Trophoblast cell (in vitro differentiated cells and primary cell): ENCODE measurements at regions not wholly inside any gene's neighbourhood (a gene's known extent, or its start where the extent isn't known, plus 50 kb on each side); places are given as distances from the start of the nearest gene placed in this dataset.

Source experiments
- DNase-seq, 2 donors: peaks; one replicate each; pipeline ENCODE4 v3.0.0-alpha.2; 2016
- H2AFZ ChIP-seq: 2 replicates; pipeline ENCODE4 v1.6.1; 2013; ENCODE audit warnings: low read length, moderate library complexity, mild to moderate bottlenecking; ENCODE audit not compliant: insufficient read depth, poor library complexity
- H2AK5ac ChIP-seq: 2 replicates; pipeline ENCODE4 v1.6.1; 2013; ENCODE audit warnings: mild to moderate bottlenecking, low read length
- H2BK120ac ChIP-seq: 2 replicates; pipeline ENCODE4 v1.6.1; 2013; ENCODE audit warnings: low read length, mild to moderate bottlenecking, moderate library complexity; ENCODE audit not compliant: insufficient read depth, poor library complexity
- H2BK12ac ChIP-seq: 2 replicates; pipeline ENCODE4 v1.6.1; 2013; ENCODE audit warnings: mild to moderate bottlenecking, low read length, moderate library complexity
- H2BK5ac ChIP-seq: 2 replicates; pipeline ENCODE4 v1.6.1; 2013; ENCODE audit warnings: low read length, low read depth, moderate library complexity, mild to moderate bottlenecking; ENCODE audit not compliant: poor library complexity
- H3K14ac ChIP-seq: 2 replicates; pipeline ENCODE4 v1.6.1; 2013; ENCODE audit warnings: mild to moderate bottlenecking, low read length
- H3K18ac ChIP-seq: 2 replicates; pipeline ENCODE4 v1.6.1; 2013; ENCODE audit warnings: mild to moderate bottlenecking, low read length
- H3K23ac ChIP-seq: 2 replicates; pipeline ENCODE4 v1.6.1; 2013; ENCODE audit warnings: low read length
- H3K27ac ChIP-seq: 2 replicates; pipeline ENCODE4 v1.5.1; 2013; ENCODE audit warnings: low read depth, mild to moderate bottlenecking, inconsistent platforms, low read length, moderate library complexity
- H3K27me3 ChIP-seq: 2 replicates; pipeline ENCODE4 v1.6.1; 2013; ENCODE audit warnings: inconsistent platforms, mild to moderate bottlenecking, low read length, moderate library complexity; ENCODE audit not compliant: insufficient read depth
- H3K36me3 ChIP-seq, 2 experiments: 1 replicate in 1 of 2; 2 replicates in 1 of 2; pipeline ENCODE4 v1.6.1; 2013; ENCODE audit warnings: low read length in 2 of 2, mild to moderate bottlenecking in 2 of 2, moderate library complexity in 1 of 2; ENCODE audit not compliant: insufficient read depth in 2 of 2, control insufficient read depth in 1 of 2
- H3K4ac ChIP-seq: 2 replicates; pipeline ENCODE4 v1.6.1; 2013; ENCODE audit warnings: low read depth, mild to moderate bottlenecking, low read length, moderate library complexity
- H3K4me1 ChIP-seq, 2 experiments: 1 replicate in 1 of 2; 2 replicates in 1 of 2; pipeline ENCODE4 v1.6.1; 2013; ENCODE audit warnings: low read length in 2 of 2, mild to moderate bottlenecking in 2 of 2, moderate library complexity in 1 of 2; ENCODE audit not compliant: insufficient read depth in 2 of 2, control insufficient read depth in 1 of 2
- H3K4me2 ChIP-seq: 2 replicates; pipeline ENCODE4 v1.6.1; 2013; ENCODE audit warnings: inconsistent platforms, mild to moderate bottlenecking, low read length, moderate library complexity
- H3K4me3 ChIP-seq: 2 replicates; pipeline ENCODE4 v1.5.1; 2013; ENCODE audit warnings: mild to moderate bottlenecking, low read depth, low read length, inconsistent platforms
- H3K79me1 ChIP-seq: one replicate; pipeline ENCODE4 v1.6.1; 2013; ENCODE audit warnings: low read length
- H3K79me2 ChIP-seq: 2 replicates; pipeline ENCODE4 v1.6.1; 2013; ENCODE audit warnings: low read length, mild to moderate bottlenecking; ENCODE audit not compliant: control insufficient read depth, insufficient read depth, poor library complexity
- H3K9ac ChIP-seq: 2 replicates; pipeline ENCODE4 v1.6.1; 2013; ENCODE audit warnings: mild to moderate bottlenecking, low read length
- H3K9me3 ChIP-seq: 2 replicates; pipeline ENCODE4 v1.6.1; 2013; ENCODE audit warnings: low read depth, mild to moderate bottlenecking, control low read depth, inconsistent platforms, low read length; ENCODE audit not compliant: insufficient read depth
- H4K12ac ChIP-seq: 2 replicates; pipeline ENCODE4 v1.6.1; 2013; ENCODE audit warnings: low read depth, mild to moderate bottlenecking, low read length, moderate library complexity
- H4K8ac ChIP-seq: 2 replicates; pipeline ENCODE4 v1.6.1; 2013; ENCODE audit warnings: low read depth, mild to moderate bottlenecking, low read length, moderate library complexity
- H4K91ac ChIP-seq: one replicate; pipeline ENCODE4 v1.6.1; 2013; ENCODE audit warnings: low read depth, mild to moderate bottlenecking, low read length, moderate library complexity
- WGBS: extraction: QIAGEN DNeasy Blood & Tissue Kit; methylation state at CpG from one replicate; pipeline ENCODE4 v1.1.7; 2013; ENCODE audit warnings: missing lambda C conversion rate; ENCODE audit not compliant: insufficient read length, insufficient coverage; ENCODE audit errors: extremely low coverage; 5-methylcytosine and 5-hydroxymethylcytosine counted together

DNA sequence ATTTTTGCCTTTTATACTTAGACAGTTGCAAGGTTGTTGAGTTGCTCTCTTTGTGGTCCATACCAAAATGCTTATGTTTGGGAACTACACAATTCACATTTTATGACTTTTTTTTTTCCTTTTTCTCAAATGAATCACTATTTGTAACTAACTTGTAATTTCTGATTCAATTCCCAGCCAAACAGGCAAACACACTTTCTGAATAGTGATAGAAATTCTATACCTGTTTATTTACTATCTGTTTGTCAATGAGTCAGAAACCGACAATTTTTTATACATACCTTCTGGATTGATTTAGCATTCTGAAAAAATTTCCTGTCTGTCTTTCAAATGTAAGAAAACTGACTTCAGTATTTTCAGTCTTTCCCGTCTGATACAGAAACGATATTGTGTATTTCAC is 69.1 kb downstream of the MBL2 start:
- no peak overlapping the region for H3K9ac ChIP-seq
- no peak overlapping the region for H3K18ac ChIP-seq
- H3K79me1 ChIP-seq = no peaks in the 10 kb centered on the region
- H3K4me3 ChIP-seq = no peak overlapping the region
- H3K36me3 ChIP-seq = no peaks in the 10 kb centered on the region
- H3K4me2 ChIP-seq = no peak overlapping the region
- H3K79me2 ChIP-seq = no peaks in the 10 kb centered on the region
- no peak overlapping the region for H2AFZ ChIP-seq
- H3K27me3 ChIP-seq = no peaks in the 10 kb centered on the region
- H4K12ac ChIP-seq = no peak overlapping the region
- no peak overlapping the region for H2BK5ac ChIP-seq
- no peak overlapping the region for H2BK120ac ChIP-seq
- H2BK12ac ChIP-seq = no peak overlapping the region
- no peak overlapping the region for H3K23ac ChIP-seq
- no peak overlapping the region for H4K8ac ChIP-seq
- H3K4ac ChIP-seq = no peak overlapping the region
- H2AK5ac ChIP-seq = no peak overlapping the region
- no peaks in the 10 kb centered on the region for H3K4me1 ChIP-seq
- no peaks in the 10 kb centered on the region for H3K9me3 ChIP-seq
- H3K27ac ChIP-seq = no peak overlapping the region
- DNase-seq = no peak
- WGBS = no CpG with 5 or more reads among the region's 3 CpGs
- H4K91ac ChIP-seq = no peak overlapping the region
- H3K14ac ChIP-seq = no peak overlapping the region

DNA sequence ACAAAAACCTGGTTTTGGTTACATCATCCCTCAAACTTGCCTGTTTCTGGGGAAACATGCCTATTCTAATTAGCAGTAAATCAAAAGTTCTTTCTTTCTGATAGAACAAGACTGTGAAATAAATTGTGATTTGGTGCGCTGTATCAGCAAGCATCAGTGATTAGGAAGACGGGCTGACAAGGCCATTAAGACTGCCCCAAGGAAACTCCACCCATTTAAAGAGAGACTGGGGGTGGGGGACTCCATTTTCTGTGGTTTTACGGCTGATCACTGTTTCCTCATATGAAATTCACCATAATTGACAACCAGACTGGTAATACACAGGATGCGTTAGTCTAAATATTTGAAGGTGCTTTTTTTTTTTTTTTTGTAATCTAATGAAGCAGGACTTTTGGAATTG is 68.7 kb downstream of the MBL2 start:
- no peak overlapping the region for H4K8ac ChIP-seq
- no peaks in the 10 kb centered on the region for H3K79me2 ChIP-seq
- no peak overlapping the region for H2BK5ac ChIP-seq
- no peaks in the 10 kb centered on the region for H3K4me1 ChIP-seq
- H3K4ac ChIP-seq = no peak overlapping the region
- DNase-seq = no peak
- WGBS = no CpG with 5 or more reads among the region's 4 CpGs
- no peaks in the 10 kb centered on the region for H3K79me1 ChIP-seq
- no peak overlapping the region for H4K12ac ChIP-seq
- no peak overlapping the region for H2AFZ ChIP-seq
- no peaks in the 10 kb centered on the region for H3K27me3 ChIP-seq
- H3K23ac ChIP-seq = no peak overlapping the region
- no peaks in the 10 kb centered on the region for H3K36me3 ChIP-seq
- no peak overlapping the region for H3K27ac ChIP-seq
- no peak overlapping the region for H2AK5ac ChIP-seq
- H3K18ac ChIP-seq = no peak overlapping the region
- H3K14ac ChIP-seq = no peak overlapping the region
- H2BK120ac ChIP-seq = no peak overlapping the region
- no peak overlapping the region for H4K91ac ChIP-seq
- no peak overlapping the region for H3K4me3 ChIP-seq
- no peak overlapping the region for H2BK12ac ChIP-seq
- H3K9ac ChIP-seq = no peak overlapping the region
- no peaks in the 10 kb centered on the region for H3K9me3 ChIP-seq
- H3K4me2 ChIP-seq = no peak overlapping the region

DNA sequence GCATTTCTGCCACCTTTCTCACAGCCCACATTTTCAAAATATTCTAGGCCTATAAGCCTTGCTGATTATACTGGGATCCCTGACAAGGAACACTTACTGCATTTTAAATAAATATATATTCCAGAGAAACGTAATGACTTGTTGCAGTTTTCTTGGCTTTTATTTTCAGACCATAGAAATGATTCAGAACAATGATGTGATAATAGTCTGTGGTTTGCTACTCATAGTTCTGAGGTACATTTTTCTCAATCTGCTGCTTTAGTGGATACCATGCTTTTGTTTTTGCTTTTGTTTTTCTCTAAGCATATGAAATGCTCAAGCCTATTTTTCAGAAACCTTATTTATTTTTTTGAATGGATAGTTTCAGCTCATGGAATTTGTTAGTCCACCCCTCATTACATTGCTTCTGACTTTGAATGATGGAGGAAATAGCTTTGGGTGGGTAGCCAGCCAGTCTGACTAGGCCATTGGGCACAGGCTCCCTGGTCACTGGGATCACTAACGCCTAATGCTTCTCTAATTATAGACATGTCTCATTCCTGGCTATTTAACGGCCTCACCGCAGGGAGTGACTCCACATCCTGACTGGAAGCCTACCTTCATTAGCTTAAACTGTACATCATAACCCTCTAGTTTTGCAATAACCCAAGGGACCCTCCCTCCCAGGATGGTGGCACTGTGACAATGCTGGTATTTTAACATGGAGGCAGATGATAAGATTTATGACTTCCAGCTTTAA is 66.1 kb downstream of the MBL2 start:
- no peak overlapping the region for H3K4me2 ChIP-seq
- no peaks in the 10 kb centered on the region for H3K27me3 ChIP-seq
- no peak overlapping the region for H3K4ac ChIP-seq
- H3K79me2 ChIP-seq = no peaks in the 10 kb centered on the region
- no peak overlapping the region for H2AFZ ChIP-seq
- no peak overlapping the region for H3K14ac ChIP-seq
- H3K27ac ChIP-seq = no peak overlapping the region
- no CpG with 5 or more reads among the region's 4 CpGs for WGBS
- no peak overlapping the region for H3K9ac ChIP-seq
- no peaks in the 10 kb centered on the region for H3K4me1 ChIP-seq
- H3K18ac ChIP-seq = no peak overlapping the region
- H2AK5ac ChIP-seq = no peak overlapping the region
- H2BK120ac ChIP-seq = no peak overlapping the region
- H3K9me3 ChIP-seq = no peaks in the 10 kb centered on the region
- no peak overlapping the region for H4K12ac ChIP-seq
- no peaks in the 10 kb centered on the region for H3K36me3 ChIP-seq
- H4K91ac ChIP-seq = no peak overlapping the region
- DNase-seq = no peak
- H2BK12ac ChIP-seq = no peak overlapping the region
- no peaks in the 10 kb centered on the region for H3K79me1 ChIP-seq
- no peak overlapping the region for H4K8ac ChIP-seq
- H2BK5ac ChIP-seq = no peak overlapping the region
- H3K23ac ChIP-seq = no peak overlapping the region
- H3K4me3 ChIP-seq = no peak overlapping the region
